ENCODE measurements at regions not wholly inside any gene's neighbourhood (a gene's known extent, or its start where the extent isn't known, plus 50 kb on each side); places are given as distances from the start of the nearest gene placed in this dataset.

GRCh38 chr2:15112216-15112615, 448.9 kb downstream of the NBAS start:
- Histone ChIP-seq H3K4me3 (replicated peaks; ENCODE audit: insufficient read depth, low read length) (no peak overlapping the region), H3K27ac (replicated peaks) (no peak overlapping the region), H3K27me3 (ENCODE audit: insufficient read depth, poor library complexity, severe bottlenecking) (no peaks in the 10 kb centered on the region)
- DNase-seq (ENCODE audit: low read depth in 1 of 2, low spot score in 1 of 2) = peak in 1 of 2 experiments; percentile 31
- no peak for TF ChIP-seq SPI1 (IDR thresholded peaks at IDR 0.05; ENCODE audit: borderline replicate concordance, low read depth)
- no peak for TF ChIP-seq CTCF (IDR thresholded peaks at IDR 0.05; ENCODE audit: insufficient read depth, low read length)
- TF ChIP-seq POLR2AphosphoS5 (IDR thresholded peaks at IDR 0.05; ENCODE audit: low read depth) = no peak
- no peak for TF ChIP-seq GABPA (IDR thresholded peaks at IDR 0.05; ENCODE audit: low read depth)

DNA sequence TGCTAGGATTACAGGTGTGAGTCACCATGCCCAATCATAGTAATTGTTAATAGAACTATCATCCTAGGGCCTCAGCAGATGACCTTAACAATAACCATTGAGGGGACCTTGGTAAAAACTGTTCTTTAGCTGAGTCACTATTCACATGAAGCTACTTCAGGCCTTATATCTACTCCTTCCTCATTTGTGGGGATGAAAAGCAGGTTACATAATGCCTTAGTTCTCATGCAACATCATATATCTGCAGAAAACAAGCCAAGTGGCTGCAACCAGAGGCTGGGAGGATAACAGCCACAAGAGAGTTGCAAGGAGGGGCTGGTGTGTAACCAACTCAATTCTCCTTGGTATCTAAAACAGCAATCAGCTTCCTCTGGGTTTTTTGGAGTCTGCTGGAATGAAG, 445.4 kb downstream of the NBAS start:
- Histone ChIP-seq H3K4me3 (replicated peaks; ENCODE audit: insufficient read depth, low read length) (no peak overlapping the region), H3K27ac (replicated peaks) (peak overlapping the region; percentile 78), H3K27me3 (ENCODE audit: insufficient read depth, poor library complexity, severe bottlenecking) (no peaks in the 10 kb centered on the region)
- TF ChIP-seq REST (IDR thresholded peaks at IDR 0.05; ENCODE audit: insufficient replicate concordance, low read depth) (no peak), POLR2AphosphoS5 (IDR thresholded peaks at IDR 0.05; ENCODE audit: low read depth) (peak; percentile 64; the same call in 1 of the 2 replicates), SPI1 (IDR thresholded peaks at IDR 0.05; ENCODE audit: borderline replicate concordance, low read depth) (peak; percentile 60; the same call in 1 of the 2 replicates)
- DNase-seq (ENCODE audit: low read depth in 1 of 2, low spot score in 1 of 2) = peak; percentile 91 to 95

- DNase-seq (ENCODE audit: low read depth in 1 of 2, low spot score in 1 of 2) = peak; percentile 15 to 62
- peak overlapping the region; percentile 78 for H3K27ac ChIP-seq (replicated peaks)
- no peaks in the 10 kb centered on the region for H3K27me3 ChIP-seq (ENCODE audit: insufficient read depth, poor library complexity, severe bottlenecking)
- no peak for TF ChIP-seq POLR2AphosphoS5 (IDR thresholded peaks at IDR 0.05; ENCODE audit: low read depth)
- peak; percentile 62; the same call in 1 of the 2 replicates for TF ChIP-seq SPI1 (IDR thresholded peaks at IDR 0.05; ENCODE audit: borderline replicate concordance, low read depth)
- TF ChIP-seq CTCF (IDR thresholded peaks at IDR 0.05; ENCODE audit: insufficient read depth, low read length) = no peak
- no peak overlapping the region for H3K4me3 ChIP-seq (replicated peaks; ENCODE audit: insufficient read depth, low read length)
Measured at GRCh38 chr2:15116830-15117229, 444.3 kb downstream of the NBAS start.

Measured in HL-60 (cell line).